ENCODE measurements at regions not wholly inside any gene's neighbourhood (a gene's known extent, or its start where the extent isn't known, plus 50 kb on each side); places are given as distances from the start of the nearest gene placed in this dataset.

GRCh38 chr5:158382473-158382872 is 523.5 kb upstream of the CLINT1 start:
- no peak overlapping the region for H3K4me3 ChIP-seq
- H3K27ac ChIP-seq: no peak overlapping the region
- no peaks in the 10 kb centered on the region for H3K27me3 ChIP-seq
- H3K36me3 ChIP-seq: no peaks in the 10 kb centered on the region
- H3K9ac ChIP-seq (ENCODE audit: low read depth in 2 of 2, low read length in 2 of 2): no peak overlapping the region
- no peaks in the 10 kb centered on the region for H3K9me3 ChIP-seq
- no peak for TF ChIP-seq CTCF (IDR thresholded peaks at IDR 0.05)
- no peaks in the 10 kb centered on the region for H3K4me1 ChIP-seq
- intact Hi-C loops (cut with DNase I): no loop called here
- peak; percentile 40 for DNase-seq

- H3K4me3 ChIP-seq: no peak overlapping the region
- DNase-seq: no peak
- no peak overlapping the region for H3K9ac ChIP-seq (ENCODE audit: low read depth in 2 of 2, low read length in 2 of 2)
- no peak overlapping the region for H3K27ac ChIP-seq
- H3K4me1 ChIP-seq: no peaks in the 10 kb centered on the region
- intact Hi-C loops (cut with DNase I): no loop called here
- no peaks in the 10 kb centered on the region for H3K27me3 ChIP-seq
- no peaks in the 10 kb centered on the region for H3K9me3 ChIP-seq
- no peaks in the 10 kb centered on the region for H3K36me3 ChIP-seq
- no peak for TF ChIP-seq CTCF (IDR thresholded peaks at IDR 0.05)
These were observed 522.7 kb upstream of the CLINT1 start for GRCh38 chr5:158381614-158382160.

GRCh38 chr5:158380661-158381060 is 521.7 kb upstream of the CLINT1 start:
- intact Hi-C loops (cut with DNase I): no loop called here
- no peak for TF ChIP-seq CTCF (IDR thresholded peaks at IDR 0.05)
- H3K27ac ChIP-seq: no peak overlapping the region
- no peaks in the 10 kb centered on the region for H3K4me1 ChIP-seq
- no peak overlapping the region for H3K9ac ChIP-seq (ENCODE audit: low read depth in 2 of 2, low read length in 2 of 2)
- no peaks in the 10 kb centered on the region for H3K9me3 ChIP-seq
- H3K4me3 ChIP-seq: no peak overlapping the region
- no peak for DNase-seq
- H3K36me3 ChIP-seq: no peaks in the 10 kb centered on the region
- H3K27me3 ChIP-seq: no peaks in the 10 kb centered on the region

- Histone ChIP-seq H3K4me1 (no peaks in the 10 kb centered on the region), H3K9me3 (no peaks in the 10 kb centered on the region), H3K27me3 (no peaks in the 10 kb centered on the region), H3K27ac (no peak overlapping the region), H3K36me3 (no peaks in the 10 kb centered on the region), H3K9ac (ENCODE audit: low read depth in 2 of 2, low read length in 2 of 2) (no peak overlapping the region), H3K4me3 (no peak overlapping the region)
- no peak for TF ChIP-seq CTCF (IDR thresholded peaks at IDR 0.05)
- DNase-seq: no peak
- intact Hi-C loops (cut with DNase I): no loop called here
These were observed 520.0 kb upstream of the CLINT1 start for GRCh38 chr5:158378931-158379330.

- H3K4me1 ChIP-seq: no peaks in the 10 kb centered on the region
- no peaks in the 10 kb centered on the region for H3K9me3 ChIP-seq
- H3K9ac ChIP-seq (ENCODE audit: low read depth in 2 of 2, low read length in 2 of 2): no peak overlapping the region
- intact Hi-C loops (cut with DNase I): no loop called here
- H3K27ac ChIP-seq: no peak overlapping the region
- TF ChIP-seq CTCF (IDR thresholded peaks at IDR 0.05): no peak
- H3K36me3 ChIP-seq: no peaks in the 10 kb centered on the region
- no peak overlapping the region for H3K4me3 ChIP-seq
- DNase-seq: no peak
- H3K27me3 ChIP-seq: no peaks in the 10 kb centered on the region
These were observed 517.7 kb upstream of the CLINT1 start for GRCh38 chr5:158376679-158377078.

Data from colonic mucosa (tissue), 4 donors.